ENCODE measurements at regions not wholly inside any gene's neighbourhood (a gene's known extent, or its start where the extent isn't known, plus 50 kb on each side); places are given as distances from the start of the nearest gene placed in this dataset.

DNA sequence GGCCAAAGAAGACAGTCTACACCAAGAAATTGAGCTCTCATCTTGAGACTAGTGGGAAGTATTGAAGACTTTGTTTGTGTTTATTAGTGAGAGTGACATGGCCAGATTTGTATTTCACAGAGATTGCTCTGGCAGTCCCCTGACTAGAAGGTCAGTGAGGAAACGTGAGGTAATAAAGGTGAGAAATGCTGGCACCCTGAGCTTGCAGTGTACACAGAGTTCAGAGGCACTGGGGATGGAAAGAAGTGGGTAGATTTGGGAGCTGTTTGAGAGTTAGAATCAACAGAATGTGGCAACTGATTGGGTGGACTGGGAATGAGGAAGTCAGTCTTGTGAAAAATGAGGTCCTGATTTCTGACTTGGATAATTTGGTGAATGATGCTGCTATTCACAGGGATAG lies 336.9 kb downstream of the SNAPC1 start:
- Histone ChIP-seq H3K9me3 (ENCODE audit: control insufficient read depth in 1 of 2, low read length in 2 of 2) (no peaks in the 10 kb centered on the region), H3K9ac (ENCODE audit: low read depth in 1 of 2, low read length in 2 of 2) (no peak overlapping the region), H3K4me3 (ENCODE audit: low read depth in 1 of 2, low read length in 2 of 2) (no peak overlapping the region), H3K27me3 (ENCODE audit: control insufficient read depth in 1 of 2, insufficient read depth in 2 of 2, low read length in 2 of 2) (no peaks in the 10 kb centered on the region), H3K36me3 (ENCODE audit: control insufficient read depth in 1 of 2, insufficient read depth in 2 of 2, low read length in 2 of 2) (no peaks in the 10 kb centered on the region), H3K4me1 (ENCODE audit: control insufficient read depth in 1 of 2, insufficient read depth in 2 of 2, low read length in 2 of 2) (no peaks in the 10 kb centered on the region), H3K27ac (ENCODE audit: low read depth, low read length) (no peak overlapping the region)

- H3K27me3 ChIP-seq (ENCODE audit: control insufficient read depth in 1 of 2, insufficient read depth in 2 of 2, low read length in 2 of 2), result no peaks in the 10 kb centered on the region
Observed at GRCh38 chr14:62101189-62101588, 339.0 kb downstream of the SNAPC1 start.

DNA sequence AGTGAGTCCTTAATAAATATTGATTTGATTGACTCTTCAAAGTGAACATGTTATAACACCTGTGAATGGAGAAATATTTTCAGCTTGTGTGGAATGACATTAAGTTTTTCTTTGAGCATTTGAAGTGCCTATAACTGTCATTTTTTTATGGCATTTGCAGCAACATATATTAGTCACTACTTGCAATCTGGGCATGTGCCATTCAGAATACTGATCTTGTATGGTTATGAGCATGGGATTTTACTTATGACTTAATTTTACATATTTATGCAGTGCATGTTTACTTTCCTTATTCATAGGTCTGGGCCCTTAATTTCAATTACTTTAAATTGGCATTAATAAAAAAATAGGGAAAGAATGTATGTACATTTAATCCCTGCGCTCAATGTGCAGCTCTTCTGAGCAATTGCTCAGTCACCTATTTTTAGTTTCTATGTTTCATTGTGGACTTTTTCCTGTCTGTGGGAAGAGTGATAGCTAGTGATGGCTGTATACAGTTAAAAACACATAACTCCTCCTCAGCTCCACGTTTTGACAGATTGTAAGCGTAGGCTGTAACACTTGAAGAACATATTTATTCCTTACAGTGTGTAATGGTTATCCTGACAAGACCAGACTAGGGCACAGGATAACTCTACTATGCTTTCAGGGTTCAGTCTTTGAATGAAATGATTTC lies 339.6 kb downstream of the SNAPC1 start:
- H3K9me3 ChIP-seq (ENCODE audit: control insufficient read depth in 1 of 2, low read length in 2 of 2), result no peaks in the 10 kb centered on the region
- no peaks in the 10 kb centered on the region for H3K36me3 ChIP-seq (ENCODE audit: control insufficient read depth in 1 of 2, insufficient read depth in 2 of 2, low read length in 2 of 2)
- H3K4me1 ChIP-seq (ENCODE audit: control insufficient read depth in 1 of 2, insufficient read depth in 2 of 2, low read length in 2 of 2), result no peaks in the 10 kb centered on the region
- H3K9ac ChIP-seq (ENCODE audit: low read depth in 1 of 2, low read length in 2 of 2), result no peak overlapping the region
- H3K27me3 ChIP-seq (ENCODE audit: control insufficient read depth in 1 of 2, insufficient read depth in 2 of 2, low read length in 2 of 2), result no peaks in the 10 kb centered on the region
- no peak overlapping the region for H3K27ac ChIP-seq (ENCODE audit: low read depth, low read length)
- no peak overlapping the region for H3K4me3 ChIP-seq (ENCODE audit: low read depth in 1 of 2, low read length in 2 of 2)

More at GRCh38 chr14:62101189-62101588, 339.0 kb downstream of the SNAPC1 start:
- Histone ChIP-seq H3K9me3 (ENCODE audit: control insufficient read depth in 1 of 2, low read length in 2 of 2) (no peaks in the 10 kb centered on the region), H3K4me3 (ENCODE audit: low read depth in 1 of 2, low read length in 2 of 2) (no peak overlapping the region), H3K36me3 (ENCODE audit: control insufficient read depth in 1 of 2, insufficient read depth in 2 of 2, low read length in 2 of 2) (no peaks in the 10 kb centered on the region), H3K9ac (ENCODE audit: low read depth in 1 of 2, low read length in 2 of 2) (no peak overlapping the region), H3K27ac (ENCODE audit: low read depth, low read length) (no peak overlapping the region), H3K4me1 (ENCODE audit: control insufficient read depth in 1 of 2, insufficient read depth in 2 of 2, low read length in 2 of 2) (no peaks in the 10 kb centered on the region)

- no peak overlapping the region for H3K27ac ChIP-seq (ENCODE audit: low read depth, low read length)
- no peaks in the 10 kb centered on the region for H3K4me1 ChIP-seq (ENCODE audit: control insufficient read depth in 1 of 2, insufficient read depth in 2 of 2, low read length in 2 of 2)
- H3K27me3 ChIP-seq (ENCODE audit: control insufficient read depth in 1 of 2, insufficient read depth in 2 of 2, low read length in 2 of 2), result no peaks in the 10 kb centered on the region
- no peaks in the 10 kb centered on the region for H3K36me3 ChIP-seq (ENCODE audit: control insufficient read depth in 1 of 2, insufficient read depth in 2 of 2, low read length in 2 of 2)
- H3K9me3 ChIP-seq (ENCODE audit: control insufficient read depth in 1 of 2, low read length in 2 of 2), result no peaks in the 10 kb centered on the region
- no peak overlapping the region for H3K4me3 ChIP-seq (ENCODE audit: low read depth in 1 of 2, low read length in 2 of 2)
- H3K9ac ChIP-seq (ENCODE audit: low read depth in 1 of 2, low read length in 2 of 2), result no peak overlapping the region
Observed at GRCh38 chr14:62102349-62102725, 340.1 kb downstream of the SNAPC1 start.

GRCh38 chr14:62103464-62103863 lies 341.2 kb downstream of the SNAPC1 start:
- no peaks in the 10 kb centered on the region for H3K4me1 ChIP-seq (ENCODE audit: control insufficient read depth in 1 of 2, insufficient read depth in 2 of 2, low read length in 2 of 2)
- no peaks in the 10 kb centered on the region for H3K9me3 ChIP-seq (ENCODE audit: control insufficient read depth in 1 of 2, low read length in 2 of 2)
- no peak overlapping the region for H3K9ac ChIP-seq (ENCODE audit: low read depth in 1 of 2, low read length in 2 of 2)
- H3K27me3 ChIP-seq (ENCODE audit: control insufficient read depth in 1 of 2, insufficient read depth in 2 of 2, low read length in 2 of 2), result no peaks in the 10 kb centered on the region
- no peak overlapping the region for H3K27ac ChIP-seq (ENCODE audit: low read depth, low read length)
- no peaks in the 10 kb centered on the region for H3K36me3 ChIP-seq (ENCODE audit: control insufficient read depth in 1 of 2, insufficient read depth in 2 of 2, low read length in 2 of 2)
- no peak overlapping the region for H3K4me3 ChIP-seq (ENCODE audit: low read depth in 1 of 2, low read length in 2 of 2)

DNA sequence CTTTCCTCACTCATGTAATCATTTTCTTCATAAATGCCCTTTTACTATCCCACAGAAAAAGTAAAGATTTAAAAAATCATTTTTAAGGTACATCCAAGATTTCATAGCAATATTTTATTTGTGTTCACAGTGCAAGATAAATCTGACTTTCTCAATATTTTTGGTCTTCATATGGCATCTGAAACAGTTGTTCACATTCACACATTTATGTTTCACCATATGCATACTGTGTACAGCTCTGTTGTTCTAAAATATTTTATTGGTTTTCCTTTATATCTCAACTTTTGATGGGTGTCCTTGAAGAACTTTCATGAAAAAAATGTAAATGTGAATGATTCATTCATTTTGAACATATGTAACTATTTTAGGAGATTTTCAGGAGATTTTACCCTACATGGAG lies 348.7 kb downstream of the SNAPC1 start:
- Histone ChIP-seq H3K27ac (ENCODE audit: low read depth, low read length) (no peak overlapping the region), H3K9me3 (ENCODE audit: control insufficient read depth in 1 of 2, low read length in 2 of 2) (no peaks in the 10 kb centered on the region), H3K4me1 (ENCODE audit: control insufficient read depth in 1 of 2, insufficient read depth in 2 of 2, low read length in 2 of 2) (no peaks in the 10 kb centered on the region), H3K4me3 (ENCODE audit: low read depth in 1 of 2, low read length in 2 of 2) (no peak overlapping the region), H3K27me3 (ENCODE audit: control insufficient read depth in 1 of 2, insufficient read depth in 2 of 2, low read length in 2 of 2) (peaks cover 7 to 23% of the 10 kb centered on the region in 2 donors), H3K36me3 (ENCODE audit: control insufficient read depth in 1 of 2, insufficient read depth in 2 of 2, low read length in 2 of 2) (no peaks in the 10 kb centered on the region), H3K9ac (ENCODE audit: low read depth in 1 of 2, low read length in 2 of 2) (no peak overlapping the region)

- Histone ChIP-seq H3K27me3 (ENCODE audit: control insufficient read depth in 1 of 2, insufficient read depth in 2 of 2, low read length in 2 of 2) (peaks cover 38 to 70% of the 10 kb centered on the region in 2 donors), H3K9me3 (ENCODE audit: control insufficient read depth in 1 of 2, low read length in 2 of 2) (no peaks in the 10 kb centered on the region), H3K27ac (ENCODE audit: low read depth, low read length) (no peak overlapping the region), H3K4me1 (ENCODE audit: control insufficient read depth in 1 of 2, insufficient read depth in 2 of 2, low read length in 2 of 2) (peaks cover 0 to 3% of the 10 kb centered on the region in 2 donors), H3K4me3 (ENCODE audit: low read depth in 1 of 2, low read length in 2 of 2) (peak overlapping the region; percentile 58 to 62), H3K9ac (ENCODE audit: low read depth in 1 of 2, low read length in 2 of 2) (no peak overlapping the region), H3K36me3 (ENCODE audit: control insufficient read depth in 1 of 2, insufficient read depth in 2 of 2, low read length in 2 of 2) (no peaks in the 10 kb centered on the region)
Observed at GRCh38 chr14:62117010-62117750, 355.0 kb downstream of the SNAPC1 start.

GRCh38 chr14:62117751-62118105 lies 355.5 kb downstream of the SNAPC1 start:
- no peak overlapping the region for H3K27ac ChIP-seq (ENCODE audit: low read depth, low read length)
- H3K4me1 ChIP-seq (ENCODE audit: control insufficient read depth in 1 of 2, insufficient read depth in 2 of 2, low read length in 2 of 2), result peaks cover 0 to 3% of the 10 kb centered on the region in 2 donors
- peaks cover 38 to 68% of the 10 kb centered on the region in 2 donors for H3K27me3 ChIP-seq (ENCODE audit: control insufficient read depth in 1 of 2, insufficient read depth in 2 of 2, low read length in 2 of 2)
- H3K9ac ChIP-seq (ENCODE audit: low read depth in 1 of 2, low read length in 2 of 2), result no peak overlapping the region
- no peaks in the 10 kb centered on the region for H3K9me3 ChIP-seq (ENCODE audit: control insufficient read depth in 1 of 2, low read length in 2 of 2)
- no peaks in the 10 kb centered on the region for H3K36me3 ChIP-seq (ENCODE audit: control insufficient read depth in 1 of 2, insufficient read depth in 2 of 2, low read length in 2 of 2)
- H3K4me3 ChIP-seq (ENCODE audit: low read depth in 1 of 2, low read length in 2 of 2), result peak overlapping the region; percentile 58 to 62

GRCh38 chr14:62118461-62118860 lies 356.2 kb downstream of the SNAPC1 start:
- Histone ChIP-seq H3K27me3 (ENCODE audit: control insufficient read depth in 1 of 2, insufficient read depth in 2 of 2, low read length in 2 of 2) (peaks cover 38 to 66% of the 10 kb centered on the region in 2 donors), H3K9me3 (ENCODE audit: control insufficient read depth in 1 of 2, low read length in 2 of 2) (no peaks in the 10 kb centered on the region), H3K4me1 (ENCODE audit: control insufficient read depth in 1 of 2, insufficient read depth in 2 of 2, low read length in 2 of 2) (peaks cover 0 to 3% of the 10 kb centered on the region in 2 donors), H3K4me3 (ENCODE audit: low read depth in 1 of 2, low read length in 2 of 2) (no peak overlapping the region), H3K36me3 (ENCODE audit: control insufficient read depth in 1 of 2, insufficient read depth in 2 of 2, low read length in 2 of 2) (no peaks in the 10 kb centered on the region), H3K27ac (ENCODE audit: low read depth, low read length) (no peak overlapping the region), H3K9ac (ENCODE audit: low read depth in 1 of 2, low read length in 2 of 2) (no peak overlapping the region)

DNA sequence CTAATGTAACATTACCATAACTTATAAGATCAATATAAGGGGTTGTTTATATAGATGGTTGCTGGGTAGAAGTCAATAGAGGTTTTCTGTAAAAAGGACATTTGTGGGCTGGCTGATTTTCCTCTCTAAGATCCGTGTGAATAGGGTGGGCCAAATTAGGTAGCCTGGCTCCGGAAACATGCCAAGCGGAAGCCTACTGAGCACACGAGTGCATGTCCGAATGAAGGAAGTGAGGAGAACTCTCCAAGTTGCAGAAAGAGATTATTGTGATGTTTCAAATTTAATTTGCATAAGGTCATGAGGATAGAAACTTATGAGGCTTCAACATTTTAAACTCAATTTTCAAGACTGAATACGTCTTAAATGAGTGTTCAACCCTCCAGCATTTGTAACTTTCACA lies 356.7 kb downstream of the SNAPC1 start:
- H3K27me3 ChIP-seq (ENCODE audit: control insufficient read depth in 1 of 2, insufficient read depth in 2 of 2, low read length in 2 of 2), result peaks cover 38 to 63% of the 10 kb centered on the region in 2 donors
- H3K4me3 ChIP-seq (ENCODE audit: low read depth in 1 of 2, low read length in 2 of 2), result no peak overlapping the region
- H3K9ac ChIP-seq (ENCODE audit: low read depth in 1 of 2, low read length in 2 of 2), result no peak overlapping the region
- no peaks in the 10 kb centered on the region for H3K36me3 ChIP-seq (ENCODE audit: control insufficient read depth in 1 of 2, insufficient read depth in 2 of 2, low read length in 2 of 2)
- peaks cover 0 to 3% of the 10 kb centered on the region in 2 donors for H3K4me1 ChIP-seq (ENCODE audit: control insufficient read depth in 1 of 2, insufficient read depth in 2 of 2, low read length in 2 of 2)
- no peaks in the 10 kb centered on the region for H3K9me3 ChIP-seq (ENCODE audit: control insufficient read depth in 1 of 2, low read length in 2 of 2)
- H3K27ac ChIP-seq (ENCODE audit: low read depth, low read length), result no peak overlapping the region
